CD4-positive, alpha-beta T cell treated with Interleukin-15 for 1 hour (primary cell): ENCODE measurements at regions not wholly inside any gene's neighbourhood (a gene's known extent, or its start where the extent isn't known, plus 50 kb on each side); places are given as distances from the start of the nearest gene placed in this dataset.
"Not testable (repeated sequence)": the region's sequence is repeated elsewhere in the genome, so short reads cannot be mapped to it uniquely, and the experiment has no call there.

Experiments
- DNase-seq: peaks from one replicate; pipeline ENCODE4 v3.0.0-alpha.2; 2020

- no peak for DNase-seq
Measured at GRCh38 chr9:126057121-126057825, 269.4 kb upstream of the MVB12B start.

DNA sequence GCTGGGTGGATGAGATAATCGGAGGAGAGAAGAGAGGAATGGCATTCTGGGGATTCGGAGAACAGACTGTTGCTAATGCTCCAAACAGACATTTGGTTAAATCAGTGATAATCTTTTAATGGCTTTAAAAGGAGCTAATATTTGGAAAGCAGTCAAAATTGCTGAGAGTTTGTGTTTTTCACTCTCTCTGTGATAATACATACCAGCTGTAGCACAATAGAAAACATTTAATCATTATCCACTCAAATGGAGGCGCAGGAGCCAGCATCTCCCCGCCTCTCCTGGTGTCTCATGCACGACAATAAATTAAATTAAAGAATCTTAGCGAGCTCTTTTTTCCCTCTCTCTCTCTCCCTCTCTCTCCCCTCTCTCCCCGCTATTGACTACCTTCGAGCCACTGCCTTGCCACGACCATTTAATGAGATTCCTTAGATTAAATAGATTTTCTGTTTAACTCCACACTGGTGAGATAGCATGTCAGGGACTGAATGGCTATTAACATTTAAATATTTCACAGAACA lies 268.6 kb upstream of the MVB12B start:
- DNase-seq = no peak

- no peak for DNase-seq
Measured at GRCh38 chr9:126058591-126058990, 268.0 kb upstream of the MVB12B start.

- DNase-seq = no peak
Measured at GRCh38 chr9:126061575-126061974, 265.1 kb upstream of the MVB12B start.

GRCh38 chr9:126062158-126062886 lies 264.3 kb upstream of the MVB12B start:
- DNase-seq = no peak

DNA sequence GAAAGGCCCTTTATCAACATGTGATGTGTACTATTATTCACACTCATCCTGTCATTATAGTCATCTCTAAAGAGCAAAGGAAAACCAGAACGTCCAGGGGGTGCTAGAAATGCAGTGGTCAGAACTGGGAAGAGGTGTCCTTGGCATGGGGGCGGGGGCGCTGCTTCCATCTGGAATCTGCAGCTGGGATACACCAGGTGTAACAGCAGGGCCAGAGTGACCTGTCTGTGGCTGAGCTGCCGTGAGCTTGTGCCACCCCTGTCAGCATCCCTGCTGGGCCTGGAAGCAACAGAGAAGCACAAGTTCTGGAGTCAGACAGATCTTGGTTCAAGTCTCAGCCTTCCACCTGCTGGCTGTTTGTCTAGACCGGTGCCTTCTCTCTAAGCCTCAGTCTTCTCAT lies 263.3 kb upstream of the MVB12B start:
- DNase-seq = no peak

- DNase-seq = no peak
Measured at GRCh38 chr9:126066131-126066530, 260.5 kb upstream of the MVB12B start.

GRCh38 chr9:126067031-126067734 lies 259.4 kb upstream of the MVB12B start:
- no peak for DNase-seq

DNA sequence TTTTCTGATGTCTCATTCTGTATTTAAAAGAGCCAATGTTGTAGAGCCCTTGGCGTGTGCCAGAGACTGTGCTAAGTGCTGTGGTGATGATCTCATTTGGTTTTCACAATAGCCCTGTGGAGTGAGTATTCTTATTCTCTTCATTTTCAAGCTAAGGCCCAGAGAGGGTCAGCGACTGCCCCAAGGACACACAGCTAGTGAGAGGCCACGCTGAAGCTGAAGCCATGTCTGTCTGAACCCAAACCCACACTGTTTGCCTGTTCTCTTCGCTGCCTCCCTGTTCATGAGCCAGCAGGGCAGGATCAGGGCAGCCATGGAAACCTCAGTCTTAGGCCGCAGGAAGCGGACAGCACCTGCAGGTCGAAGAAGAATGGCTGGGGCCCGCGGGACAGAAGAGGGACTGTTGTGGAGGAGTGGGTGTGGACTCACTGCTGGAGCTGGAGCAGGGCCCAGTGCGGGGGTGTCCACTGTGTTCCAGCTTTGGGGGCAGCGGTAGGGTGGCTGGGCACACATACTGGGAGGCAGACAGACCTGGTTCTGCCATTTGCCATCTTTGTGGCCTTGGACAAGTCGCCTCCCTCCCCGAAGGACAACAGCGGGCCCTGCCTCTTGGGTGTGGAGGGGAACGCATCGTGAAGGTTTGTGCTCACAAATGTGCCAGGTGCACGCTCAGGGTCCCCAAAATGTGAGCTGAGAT lies 257.9 kb upstream of the MVB12B start:
- DNase-seq = no peak

- DNase-seq = no peak
Measured at GRCh38 chr9:126069400-126069955, 257.2 kb upstream of the MVB12B start.

GRCh38 chr9:126070058-126070655 lies 256.5 kb upstream of the MVB12B start:
- DNase-seq = no peak

DNA sequence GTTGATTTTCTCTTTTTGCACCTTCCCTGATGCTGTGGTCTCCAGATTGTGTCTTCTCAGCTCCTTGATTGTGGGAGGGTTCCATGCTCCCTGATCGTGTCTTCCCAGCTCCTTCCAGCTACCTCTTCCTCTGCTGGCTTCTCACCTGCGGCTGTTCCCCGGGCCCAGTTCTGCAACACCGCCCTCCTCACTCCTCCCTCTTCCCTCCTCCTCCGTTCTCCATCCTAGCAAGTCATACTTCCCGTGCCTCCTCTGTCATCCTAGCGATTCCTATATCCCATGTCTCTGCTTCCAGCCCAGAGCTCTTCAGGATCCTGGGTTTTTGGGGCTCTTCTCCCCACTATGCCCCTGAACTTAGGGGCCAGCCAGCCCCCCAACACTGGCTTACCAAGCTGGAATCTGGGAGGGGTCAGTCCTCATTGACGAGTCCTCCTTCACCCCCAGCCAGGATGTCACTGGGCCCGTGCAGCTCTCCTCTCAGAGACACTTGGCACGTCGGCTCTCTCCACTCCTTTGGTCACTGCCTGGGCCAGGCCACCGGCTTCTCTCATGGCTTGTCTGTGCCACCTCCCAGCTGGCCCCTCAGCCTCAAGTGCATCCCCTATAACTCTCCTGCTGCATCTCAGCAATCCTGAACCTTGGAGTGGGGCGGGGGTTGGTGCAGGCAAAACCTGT lies 255.4 kb upstream of the MVB12B start:
- DNase-seq = no peak

DNA sequence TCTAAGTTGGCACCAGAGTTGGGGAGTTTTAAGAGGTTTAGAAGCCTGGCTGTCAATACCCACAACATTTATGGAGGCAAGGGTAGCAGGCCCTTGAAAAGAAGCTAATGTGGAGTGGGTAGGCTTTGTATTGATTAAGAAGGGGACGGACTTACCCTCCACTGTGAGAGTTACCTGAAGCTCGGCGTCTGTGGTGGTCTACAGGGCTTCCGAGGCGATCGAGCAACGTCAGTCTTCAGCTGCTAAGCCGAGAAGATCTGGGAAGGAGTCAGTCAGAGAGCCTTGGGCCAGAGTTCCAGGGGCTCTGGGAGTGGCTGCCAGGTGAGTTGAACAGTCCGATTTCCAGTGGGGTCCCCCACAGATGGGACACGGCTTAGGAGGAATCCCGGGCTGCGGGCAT lies 249.0 kb upstream of the MVB12B start:
- not testable (repeated sequence) for DNase-seq

DNA sequence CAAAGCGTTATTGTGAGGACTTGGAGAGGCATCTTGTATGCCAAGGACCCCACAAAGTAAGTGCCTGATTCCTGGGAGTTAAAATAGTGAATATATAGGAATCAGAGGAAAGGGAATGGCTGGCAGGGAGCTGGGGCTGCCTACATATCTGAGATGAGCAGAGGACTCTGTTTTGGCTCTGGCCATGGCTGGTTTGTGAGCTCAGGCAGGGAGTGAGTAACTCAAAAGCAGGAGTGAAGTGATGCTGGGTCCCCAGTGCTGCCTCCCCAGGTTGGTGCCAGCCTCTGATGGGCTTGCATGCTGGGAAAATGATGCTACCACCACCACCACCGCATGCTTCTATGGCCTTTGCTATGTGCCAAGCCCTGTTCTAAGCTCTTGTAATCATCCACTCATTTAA lies 246.0 kb upstream of the MVB12B start:
- no peak for DNase-seq

- no peak for DNase-seq
Measured at GRCh38 chr9:126081746-126082145, 244.9 kb upstream of the MVB12B start.

DNA sequence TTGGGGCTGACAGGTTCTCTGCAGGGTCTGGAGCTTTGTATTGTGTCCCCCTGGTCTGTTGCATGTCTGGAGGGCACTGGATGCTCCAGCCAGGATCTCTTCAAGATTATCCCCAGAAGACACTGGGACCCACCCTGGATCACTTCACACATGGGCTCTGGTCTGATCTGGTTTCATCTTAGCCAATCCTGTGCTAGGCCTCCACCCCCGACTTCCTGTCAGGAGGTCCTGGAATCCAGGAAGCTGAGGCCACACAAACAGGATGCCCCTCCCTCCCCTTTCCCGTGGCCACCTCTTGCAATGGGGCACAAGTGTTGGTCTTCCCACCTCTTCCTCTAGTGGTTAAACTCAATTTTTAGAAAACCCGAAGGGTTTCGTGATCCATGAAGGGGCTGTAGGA lies 242.6 kb upstream of the MVB12B start:
- no peak for DNase-seq

DNA sequence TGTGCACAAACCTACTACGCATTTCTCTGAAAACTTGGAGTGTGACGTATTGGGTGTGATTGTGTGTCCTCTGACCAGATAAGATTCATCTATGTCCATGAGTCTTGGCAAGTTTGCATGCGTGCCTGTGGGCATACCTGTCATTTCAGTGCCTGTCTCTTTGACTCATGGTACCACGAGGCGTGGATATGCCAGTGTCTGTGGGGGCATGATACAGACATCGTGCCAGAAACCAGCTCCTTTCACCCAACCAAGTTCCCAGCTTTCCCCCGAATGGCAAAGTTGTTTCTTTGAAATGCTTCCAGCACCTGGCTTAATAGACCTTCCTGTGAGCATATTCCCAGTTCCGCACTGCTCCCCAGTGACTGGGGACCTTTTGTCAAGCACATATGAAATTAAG lies 241.9 kb upstream of the MVB12B start:
- no peak for DNase-seq

- no peak for DNase-seq
Measured at GRCh38 chr9:126085170-126085569, 241.5 kb upstream of the MVB12B start.

DNA sequence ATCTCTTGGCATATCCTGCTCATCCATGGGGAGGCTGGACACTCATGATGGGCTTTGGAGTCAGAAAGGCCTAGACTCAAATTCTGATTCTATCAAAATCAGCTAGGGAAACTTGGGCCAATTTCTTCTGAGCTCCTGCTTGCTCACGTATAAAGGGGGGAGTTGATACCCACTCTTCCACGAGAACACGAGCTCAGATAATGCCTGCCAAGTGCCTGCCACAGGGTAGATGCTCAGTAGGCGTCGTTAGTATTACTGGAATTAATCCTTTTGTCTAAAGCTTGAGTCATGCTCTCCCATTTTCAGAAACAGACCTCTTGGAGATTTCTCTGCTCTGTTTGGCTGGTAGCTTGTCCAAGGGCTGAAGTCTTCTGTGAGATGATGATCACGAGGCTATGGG lies 238.3 kb upstream of the MVB12B start:
- no peak for DNase-seq

GRCh38 chr9:126089789-126090188 lies 236.8 kb upstream of the MVB12B start:
- no peak for DNase-seq

- DNase-seq = no peak
Measured at GRCh38 chr9:126093771-126094170, 232.9 kb upstream of the MVB12B start.
